Keratinocyte (primary cell): ENCODE measurements at regions not wholly inside any gene's neighbourhood (a gene's known extent, or its start where the extent isn't known, plus 50 kb on each side); places are given as distances from the start of the nearest gene placed in this dataset.

ENCODE experiments used
- CTCF ChIP-seq, 3 experiments: IDR thresholded peaks in 1 of 3; conservative IDR thresholded peaks in 1 of 3; optimal IDR thresholded peaks in 1 of 3; 2 replicates in 2 of 3; 3 replicates in 1 of 3; pipeline versions ENCODE3 to v1.5.1; 2011; ENCODE audit warnings: low read length in 3 of 3, mild to moderate bottlenecking in 3 of 3, moderate library complexity in 2 of 3, control low read depth in 1 of 3, inconsistent platforms in 1 of 3; ENCODE audit not compliant: insufficient read depth in 2 of 3; ENCODE audit errors: extremely low read depth in 1 of 3
- EZH2 ChIP-seq: IDR thresholded peaks from one replicate; pipeline ENCODE4 v1.6.1; 2012; ENCODE audit warnings: inconsistent platforms, mild to moderate bottlenecking, low read length, moderate library complexity

GRCh38 chr7:16244469-16244868, 176.9 kb downstream of the CRPPA start:
- TF ChIP-seq CTCF (optimal IDR thresholded peaks at IDR 0.05 in 1 of 3, IDR thresholded peaks at IDR 0.05 in 1 of 3, conservative IDR thresholded peaks at IDR 0.05 in 1 of 3; ENCODE audit: extremely low read depth in 1 of 3, insufficient read depth in 2 of 3, low read length in 3 of 3) (no peak), EZH2 (no peak)
